ENCODE measurements at regions not wholly inside any gene's neighbourhood (a gene's known extent, or its start where the extent isn't known, plus 50 kb on each side); places are given as distances from the start of the nearest gene placed in this dataset.
"Not testable (repeated sequence)": the region's sequence is repeated elsewhere in the genome, so short reads cannot be mapped to it uniquely, and the experiment has no call there.

- DNase-seq: no peak
These were observed 395.4 kb downstream of the ZNF804A start for GRCh38 chr2:184993746-184994145.

- no peak for DNase-seq
These were observed 408.2 kb downstream of the ZNF804A start for GRCh38 chr2:185006481-185006880.

GRCh38 chr2:185012643-185013042 lies 414.3 kb downstream of the ZNF804A start:
- DNase-seq: peak in 1 of 3 donors; percentile 0

GRCh38 chr2:185014076-185014475 lies 415.7 kb downstream of the ZNF804A start:
- DNase-seq: no peak

- not testable (repeated sequence) for DNase-seq
These were observed 427.6 kb downstream of the ZNF804A start for GRCh38 chr2:185025891-185026290.

GRCh38 chr2:185035906-185036305 lies 437.6 kb downstream of the ZNF804A start:
- no peak for DNase-seq

- DNase-seq: no peak
These were observed 446.1 kb downstream of the ZNF804A start for GRCh38 chr2:185044323-185044874.

GRCh38 chr2:185050804-185051203 lies 452.5 kb downstream of the ZNF804A start:
- no peak for DNase-seq

- no peak for DNase-seq
These were observed 465.4 kb downstream of the ZNF804A start for GRCh38 chr2:185063761-185064160.

GRCh38 chr2:185066128-185066527 lies 467.8 kb downstream of the ZNF804A start:
- no peak for DNase-seq

- no peak for DNase-seq
These were observed 470.8 kb downstream of the ZNF804A start for GRCh38 chr2:185069107-185069506.

- DNase-seq: no peak
These were observed 475.8 kb downstream of the ZNF804A start for GRCh38 chr2:185074156-185074555.

- DNase-seq: no peak
These were observed 484.4 kb downstream of the ZNF804A start for GRCh38 chr2:185082749-185083148.

GRCh38 chr2:185108588-185108987 lies 510.3 kb downstream of the ZNF804A start:
- no peak for DNase-seq

- DNase-seq: no peak
These were observed 529.1 kb downstream of the ZNF804A start for GRCh38 chr2:185127412-185127811.

GRCh38 chr2:185128346-185128745 lies 530.0 kb downstream of the ZNF804A start:
- DNase-seq: no peak

GRCh38 chr2:185128996-185129395 lies 530.7 kb downstream of the ZNF804A start:
- DNase-seq: no peak

- DNase-seq: no peak
These were observed 532.4 kb downstream of the ZNF804A start for GRCh38 chr2:185130685-185131084.

GRCh38 chr2:185132501-185133041 lies 534.2 kb downstream of the ZNF804A start:
- DNase-seq: no peak

GRCh38 chr2:185137700-185138099 lies 539.4 kb downstream of the ZNF804A start:
- DNase-seq: no peak

GRCh38 chr2:185142677-185143076 lies 544.3 kb downstream of the ZNF804A start:
- DNase-seq: no peak

GRCh38 chr2:185144159-185144919 lies 546.0 kb downstream of the ZNF804A start:
- DNase-seq: no peak

- DNase-seq: no peak
These were observed 547.2 kb downstream of the ZNF804A start for GRCh38 chr2:185145316-185146121.

GRCh38 chr2:185147361-185147760 lies 549.0 kb downstream of the ZNF804A start:
- no peak for DNase-seq
